GM12875 (cell line): ENCODE measurements at regions not wholly inside any gene's neighbourhood (a gene's known extent, or its start where the extent isn't known, plus 50 kb on each side); places are given as distances from the start of the nearest gene placed in this dataset.
"Not testable (repeated sequence)": the region's sequence is repeated elsewhere in the genome, so short reads cannot be mapped to it uniquely, and the experiment has no call there.

ENCODE experiments used
- H3K4me3 ChIP-seq: one replicate; pipeline ENCODE4 v1.5.1; 2011; ENCODE audit warnings: low read depth, low read length, control low read depth
- TF ChIP-seq, protein P1 (sequence below): IDR thresholded peaks from 2 replicates; pipeline ENCODE4 v1.5.1; 2011; ENCODE audit warnings: low read depth, mild to moderate bottlenecking, control low read depth, inconsistent platforms, low read length, moderate library complexity, borderline replicate concordance; ENCODE audit not compliant: insufficient read depth

DNA sequence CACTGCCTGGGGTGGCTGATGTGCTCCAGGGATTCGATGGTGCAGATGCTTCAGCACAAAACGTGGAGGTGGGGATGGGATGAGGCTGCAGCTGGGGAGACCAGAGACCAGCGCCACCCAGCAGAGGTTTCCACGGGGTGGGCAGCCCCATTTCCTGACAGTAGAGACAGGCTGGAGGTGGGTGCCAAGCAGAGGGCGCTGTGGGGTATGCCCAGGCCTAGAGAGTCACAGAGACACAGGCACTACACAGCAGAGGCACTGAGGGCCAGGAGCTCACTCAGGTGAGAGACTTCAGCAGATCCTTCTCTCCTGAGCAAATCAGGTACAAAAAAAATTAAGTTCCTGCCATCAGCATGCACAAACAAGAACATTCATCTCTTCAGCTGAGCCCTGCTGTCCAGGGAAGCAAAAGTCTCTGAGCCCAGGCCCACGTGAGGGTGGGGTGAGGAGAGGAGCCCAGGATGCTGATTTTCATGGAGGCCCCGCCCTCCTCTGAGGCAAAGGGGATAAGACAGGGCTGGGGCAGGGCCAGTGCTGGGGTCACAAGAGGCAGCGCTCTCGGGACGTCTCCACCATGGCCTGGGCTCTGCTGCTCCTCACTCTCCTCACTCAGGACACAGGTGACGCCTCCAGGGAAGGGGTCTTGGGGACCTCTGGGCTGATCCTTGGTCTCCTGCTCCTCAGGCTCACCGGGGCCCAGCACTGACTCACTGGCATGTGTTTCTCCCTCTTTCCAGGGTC, 53.1 kb downstream of the GGTLC2 start:
- no peak overlapping the region for H3K4me3 ChIP-seq
- TF ChIP-seq, protein P1, sequence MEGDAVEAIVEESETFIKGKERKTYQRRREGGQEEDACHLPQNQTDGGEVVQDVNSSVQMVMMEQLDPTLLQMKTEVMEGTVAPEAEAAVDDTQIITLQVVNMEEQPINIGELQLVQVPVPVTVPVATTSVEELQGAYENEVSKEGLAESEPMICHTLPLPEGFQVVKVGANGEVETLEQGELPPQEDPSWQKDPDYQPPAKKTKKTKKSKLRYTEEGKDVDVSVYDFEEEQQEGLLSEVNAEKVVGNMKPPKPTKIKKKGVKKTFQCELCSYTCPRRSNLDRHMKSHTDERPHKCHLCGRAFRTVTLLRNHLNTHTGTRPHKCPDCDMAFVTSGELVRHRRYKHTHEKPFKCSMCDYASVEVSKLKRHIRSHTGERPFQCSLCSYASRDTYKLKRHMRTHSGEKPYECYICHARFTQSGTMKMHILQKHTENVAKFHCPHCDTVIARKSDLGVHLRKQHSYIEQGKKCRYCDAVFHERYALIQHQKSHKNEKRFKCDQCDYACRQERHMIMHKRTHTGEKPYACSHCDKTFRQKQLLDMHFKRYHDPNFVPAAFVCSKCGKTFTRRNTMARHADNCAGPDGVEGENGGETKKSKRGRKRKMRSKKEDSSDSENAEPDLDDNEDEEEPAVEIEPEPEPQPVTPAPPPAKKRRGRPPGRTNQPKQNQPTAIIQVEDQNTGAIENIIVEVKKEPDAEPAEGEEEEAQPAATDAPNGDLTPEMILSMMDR = no peak

DNA sequence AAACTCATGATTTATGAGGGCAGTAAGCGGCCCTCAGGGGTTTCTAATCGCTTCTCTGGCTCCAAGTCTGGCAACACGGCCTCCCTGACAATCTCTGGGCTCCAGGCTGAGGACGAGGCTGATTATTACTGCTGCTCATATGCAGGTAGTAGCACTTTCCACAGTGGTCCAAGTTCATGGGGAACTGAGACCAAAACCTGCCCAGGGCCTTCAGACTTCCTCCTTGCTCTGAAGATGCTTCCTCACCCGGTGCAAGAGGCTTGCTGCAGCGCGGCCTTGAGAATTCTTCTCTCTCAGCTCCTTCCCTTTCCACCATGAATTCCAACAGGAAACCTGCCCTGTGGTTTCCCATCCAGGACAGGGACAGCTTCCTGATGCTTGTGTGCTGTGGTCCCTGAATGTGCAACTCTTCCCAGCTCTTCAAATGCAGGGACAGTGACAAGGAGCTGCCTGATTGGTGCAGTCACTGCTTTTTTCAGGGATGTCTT, 53.9 kb downstream of the GGTLC2 start:
- TF ChIP-seq, protein P1 = no peak
- no peak overlapping the region for H3K4me3 ChIP-seq

DNA sequence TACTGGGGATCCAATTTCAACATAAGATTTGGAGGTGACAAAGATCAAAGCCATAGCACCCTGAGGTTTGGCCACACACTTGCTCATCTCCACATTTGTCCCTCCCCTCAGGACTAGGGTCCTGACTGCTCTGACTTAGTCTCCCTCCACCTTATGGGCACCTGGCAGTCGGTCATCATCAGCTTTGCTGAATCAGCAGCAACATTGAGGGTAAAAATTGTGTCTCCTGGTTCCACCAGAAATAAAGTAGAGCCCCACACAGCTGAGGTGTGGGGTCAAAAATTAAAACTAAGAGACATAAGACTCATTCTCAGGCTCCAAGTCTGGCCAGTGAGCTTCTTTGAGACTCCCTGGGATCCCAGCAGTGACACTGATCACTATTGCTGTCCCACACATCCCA, 56.2 kb downstream of the GGTLC2 start:
- H3K4me3 ChIP-seq = no peak overlapping the region
- TF ChIP-seq, protein P1 = no peak

DNA sequence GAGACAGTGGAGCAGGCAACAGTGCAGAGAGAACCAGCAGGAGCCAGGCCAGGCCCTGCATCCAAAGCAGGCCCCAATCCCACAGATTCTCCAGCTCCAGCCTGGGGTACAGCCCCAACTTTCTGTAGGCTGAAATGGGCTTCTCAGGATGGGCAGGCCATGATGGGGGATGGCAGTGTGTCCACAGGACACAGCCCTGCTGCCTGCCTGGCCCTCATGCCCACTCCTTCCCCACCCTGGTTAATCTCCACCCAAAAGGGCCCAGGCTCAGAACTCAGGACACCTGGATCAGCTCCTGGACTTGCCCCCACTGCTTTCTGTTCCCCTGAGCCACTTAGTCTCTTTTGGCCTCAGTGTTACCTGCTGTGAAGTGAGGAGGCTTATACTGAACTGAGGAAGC, 57.1 kb downstream of the GGTLC2 start:
- not testable (repeated sequence) for H3K4me3 ChIP-seq

DNA sequence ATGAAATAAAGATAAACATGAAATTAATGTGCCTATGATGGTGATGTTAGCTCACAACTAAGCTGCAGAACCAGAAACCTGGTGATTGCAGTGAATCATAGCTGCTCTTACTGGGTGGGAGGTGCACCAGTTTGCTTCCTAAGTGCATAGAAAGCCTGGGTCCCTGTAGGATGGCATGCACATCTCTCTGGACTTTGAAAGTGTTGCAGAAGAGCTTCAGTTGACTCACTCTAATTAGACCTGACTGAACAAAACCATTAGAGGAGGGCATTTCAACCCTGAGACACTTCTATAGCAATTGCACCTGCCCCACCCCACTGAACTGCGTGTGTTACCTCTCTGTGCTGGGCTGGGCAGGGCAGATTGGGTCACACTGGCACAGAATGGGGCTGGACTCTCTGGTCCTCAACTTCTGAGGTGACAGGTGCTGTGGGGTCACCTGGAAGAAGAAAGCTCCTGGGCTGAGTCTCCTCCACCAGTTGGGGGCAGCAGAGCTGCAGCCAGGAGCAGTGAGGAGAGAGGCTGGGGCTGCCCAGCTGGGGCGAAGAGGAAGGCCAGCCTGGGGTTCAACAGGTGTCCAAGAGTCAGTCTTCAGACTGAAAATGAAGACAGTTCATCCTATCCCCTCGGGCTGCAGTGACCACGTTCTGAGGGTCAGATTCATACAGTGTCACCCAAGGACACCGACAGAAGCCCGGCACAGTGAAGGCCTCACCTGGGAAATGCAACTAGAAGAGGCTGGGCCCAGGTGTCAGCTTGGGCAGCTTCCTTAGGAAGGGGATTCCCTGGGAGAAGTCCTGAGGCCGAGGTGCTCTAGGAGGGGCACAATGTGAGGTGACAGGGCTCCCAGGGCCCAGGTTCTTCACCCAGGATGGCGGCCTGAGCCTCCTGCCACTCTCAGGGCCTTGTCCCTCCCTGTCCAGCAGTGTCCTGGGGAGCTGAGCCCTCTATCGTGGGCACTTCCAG, 58.1 kb downstream of the GGTLC2 start:
- H3K4me3 ChIP-seq = no peak overlapping the region

DNA sequence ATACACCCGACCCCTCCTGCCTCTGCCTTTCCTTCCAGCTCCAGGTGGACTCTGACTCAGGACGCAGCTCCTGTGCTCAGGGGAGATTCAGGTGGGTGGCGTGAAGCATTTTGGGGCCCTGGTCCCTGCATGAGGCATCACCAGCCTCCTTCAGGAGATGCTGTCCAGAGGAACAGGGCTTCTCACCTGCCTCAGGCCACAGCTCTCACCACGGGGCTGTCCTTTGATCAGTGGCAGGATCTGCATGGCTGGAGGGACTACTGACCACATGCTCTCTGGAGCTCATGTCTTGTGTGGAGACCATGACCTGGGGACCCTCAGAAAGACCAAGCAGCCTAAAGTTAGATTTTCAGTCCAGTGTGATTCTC, 58.8 kb downstream of the GGTLC2 start:
- TF ChIP-seq, protein P1 = no peak
- no peak overlapping the region for H3K4me3 ChIP-seq

More for the DNA sequence above, 58.1 kb downstream of the GGTLC2 start:
- TF ChIP-seq, protein P1 = peak; percentile 73

DNA sequence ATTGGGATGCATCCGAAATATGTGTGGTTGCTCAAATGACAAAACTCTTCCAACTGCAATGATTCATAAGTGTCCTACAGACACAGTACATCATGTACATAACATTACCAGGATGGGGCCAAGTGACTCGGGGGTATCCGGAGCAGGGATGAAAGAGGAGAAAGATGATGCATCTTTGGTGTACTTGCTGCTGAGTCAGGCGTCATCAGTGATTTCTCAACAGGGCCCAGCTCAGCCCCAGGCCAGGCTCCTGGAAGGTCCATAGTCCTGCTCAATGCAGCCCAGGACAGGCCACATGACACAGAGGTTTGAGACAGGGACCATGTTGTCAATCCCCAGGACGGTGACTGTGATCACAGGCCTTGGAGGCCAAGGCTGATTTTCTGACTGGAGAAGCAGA, 59.3 kb downstream of the GGTLC2 start:
- TF ChIP-seq, protein P1 = no peak
- H3K4me3 ChIP-seq = no peak overlapping the region
